Sigmoid colon (tissue), 4 donors: ENCODE measurements at regions not wholly inside any gene's neighbourhood (a gene's known extent, or its start where the extent isn't known, plus 50 kb on each side); places are given as distances from the start of the nearest gene placed in this dataset.

Experiments used
- CTCF ChIP-seq, 4 experiments: fragments of 450-650 bp in 3 of 4; fragments of 200-600 bp in 1 of 4; IDR thresholded peaks; one replicate each; pipeline ENCODE4 v1.5.1; 2016 to 2019; ENCODE audit warnings: antibody characterized with exemption in 4 of 4, mild to moderate bottlenecking in 3 of 4, moderate library complexity in 2 of 4
- EP300 ChIP-seq, 4 donors: sonication (generic); formaldehyde crosslinking; IDR thresholded peaks; one replicate each; pipeline ENCODE4 v1.6.1; 2017; ENCODE audit warnings: antibody characterized with exemption in 4 of 4
- POLR2A ChIP-seq, 2 donors: fragments of 450-650 bp; IDR thresholded peaks; one replicate each; pipeline ENCODE4 v1.6.1; 2016; ENCODE audit warnings: antibody characterized with exemption in 2 of 2, mild to moderate bottlenecking in 2 of 2, moderate library complexity in 2 of 2
- POLR2AphosphoS5 ChIP-seq, 4 donors: sonication (generic); formaldehyde crosslinking; IDR thresholded peaks; one replicate each; pipeline ENCODE4 v1.6.1; 2017; ENCODE audit warnings: antibody characterized with exemption in 4 of 4

DNA sequence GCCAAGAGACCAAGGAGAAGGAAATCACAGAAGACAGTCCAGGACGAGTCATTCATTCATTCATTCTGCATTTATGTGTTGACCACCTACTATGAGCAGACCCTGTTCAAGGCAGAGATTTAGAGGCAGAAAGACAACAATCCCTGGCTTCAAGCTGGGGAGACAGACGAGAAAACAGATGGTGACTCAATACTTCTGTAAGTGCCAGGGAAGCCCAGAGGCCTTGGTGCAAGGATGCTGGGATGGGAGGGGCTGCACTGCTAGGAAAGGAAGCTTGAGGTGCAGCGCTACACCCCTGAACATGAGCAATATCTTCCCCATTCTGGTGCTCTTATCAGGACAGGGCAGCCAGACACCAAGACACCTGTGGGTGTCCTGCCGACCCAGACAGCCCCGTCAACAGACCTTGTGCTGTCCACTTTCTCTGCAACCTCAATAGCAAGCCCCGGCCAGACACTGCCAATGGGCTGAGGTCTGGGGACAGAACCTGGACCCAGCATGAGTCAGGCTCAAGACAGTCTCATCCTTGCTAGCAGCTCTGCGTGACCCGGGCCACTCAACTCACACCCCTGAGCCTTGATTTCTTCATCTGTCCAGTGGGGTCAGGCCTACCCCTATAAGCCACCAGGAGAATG lies 163.5 kb downstream of the COPRS start:
- TF ChIP-seq POLR2AphosphoS5 (IDR thresholded peaks at IDR 0.05) (no peak), POLR2A (IDR thresholded peaks at IDR 0.05) (no peak), CTCF (IDR thresholded peaks at IDR 0.05) (no peak), EP300 (IDR thresholded peaks at IDR 0.05) (no peak)
